ENCODE measurements at regions not wholly inside any gene's neighbourhood (a gene's known extent, or its start where the extent isn't known, plus 50 kb on each side); places are given as distances from the start of the nearest gene placed in this dataset.

DNA sequence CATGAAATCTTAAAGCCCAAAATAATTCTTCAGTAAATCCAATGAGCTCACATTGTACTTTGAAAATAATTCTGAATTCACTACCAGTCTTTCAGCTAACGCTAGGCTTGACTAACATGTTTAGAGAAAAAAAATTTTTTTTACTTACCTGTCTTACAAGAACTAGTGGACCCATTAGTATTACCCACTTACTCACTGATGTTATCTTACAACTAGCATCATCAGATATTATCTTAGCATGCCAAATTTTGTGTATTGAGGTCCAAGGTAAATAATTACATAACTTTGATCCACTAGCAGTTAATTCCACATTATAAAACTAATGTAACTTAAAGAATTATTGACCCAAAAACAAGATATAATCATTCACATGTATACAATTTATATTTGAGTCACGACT, 62.7 kb downstream of the SLC41A2 start:
- TF ChIP-seq, protein P1, sequence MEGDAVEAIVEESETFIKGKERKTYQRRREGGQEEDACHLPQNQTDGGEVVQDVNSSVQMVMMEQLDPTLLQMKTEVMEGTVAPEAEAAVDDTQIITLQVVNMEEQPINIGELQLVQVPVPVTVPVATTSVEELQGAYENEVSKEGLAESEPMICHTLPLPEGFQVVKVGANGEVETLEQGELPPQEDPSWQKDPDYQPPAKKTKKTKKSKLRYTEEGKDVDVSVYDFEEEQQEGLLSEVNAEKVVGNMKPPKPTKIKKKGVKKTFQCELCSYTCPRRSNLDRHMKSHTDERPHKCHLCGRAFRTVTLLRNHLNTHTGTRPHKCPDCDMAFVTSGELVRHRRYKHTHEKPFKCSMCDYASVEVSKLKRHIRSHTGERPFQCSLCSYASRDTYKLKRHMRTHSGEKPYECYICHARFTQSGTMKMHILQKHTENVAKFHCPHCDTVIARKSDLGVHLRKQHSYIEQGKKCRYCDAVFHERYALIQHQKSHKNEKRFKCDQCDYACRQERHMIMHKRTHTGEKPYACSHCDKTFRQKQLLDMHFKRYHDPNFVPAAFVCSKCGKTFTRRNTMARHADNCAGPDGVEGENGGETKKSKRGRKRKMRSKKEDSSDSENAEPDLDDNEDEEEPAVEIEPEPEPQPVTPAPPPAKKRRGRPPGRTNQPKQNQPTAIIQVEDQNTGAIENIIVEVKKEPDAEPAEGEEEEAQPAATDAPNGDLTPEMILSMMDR (conservative IDR thresholded peaks at IDR 0.05 in 1 of 2, IDR thresholded peaks at IDR 0.05 in 1 of 2; ENCODE audit: extremely low read depth in 1 of 2, insufficient read depth in 1 of 2, low read depth in 1 of 2, low read length in 2 of 2), result no peak
- TF ChIP-seq EZH2 (IDR thresholded peaks at IDR 0.05; ENCODE audit: borderline replicate concordance, low read length), result no peak

Data from mammary epithelial cell (primary cell).